ENCODE measurements at regions not wholly inside any gene's neighbourhood (a gene's known extent, or its start where the extent isn't known, plus 50 kb on each side); places are given as distances from the start of the nearest gene placed in this dataset.

GRCh38 chr2:19742872-19743271 lies 158.9 kb downstream of the TTC32 start:
- H3K27me3 ChIP-seq, result no peaks in the 10 kb centered on the region
- no peaks in the 10 kb centered on the region for H3K36me3 ChIP-seq
- TF ChIP-seq CTCF (IDR thresholded peaks at IDR 0.05), result no peak
- peak in 1 of 2 donors; percentile 8 for DNase-seq (ENCODE audit: low spot score in 2 of 2)
- H3K4me3 ChIP-seq, result no peak overlapping the region
- peaks cover 13 to 40% of the 10 kb centered on the region in 2 donors for H3K4me1 ChIP-seq
- H3K27ac ChIP-seq, result peak overlapping the region; percentile 55 to 65
- intact Hi-C loops (cut with DNase I), result no loop called here
- no peaks in the 10 kb centered on the region for H3K9me3 ChIP-seq

GRCh38 chr2:19739256-19739655 lies 162.5 kb downstream of the TTC32 start:
- intact Hi-C loops (cut with DNase I), result no loop called here
- no peak for DNase-seq (ENCODE audit: low spot score in 2 of 2)
- TF ChIP-seq CTCF (IDR thresholded peaks at IDR 0.05), result no peak
- no peak overlapping the region for H3K4me3 ChIP-seq
- H3K27me3 ChIP-seq, result no peaks in the 10 kb centered on the region
- peak overlapping the region; percentile 71 for H3K27ac ChIP-seq
- H3K36me3 ChIP-seq, result no peaks in the 10 kb centered on the region
- H3K4me1 ChIP-seq, result peaks cover 8 to 32% of the 10 kb centered on the region in 2 donors
- no peaks in the 10 kb centered on the region for H3K9me3 ChIP-seq

GRCh38 chr2:19738707-19739106 lies 163.1 kb downstream of the TTC32 start:
- intact Hi-C loops (cut with DNase I), result no loop called here
- no peaks in the 10 kb centered on the region for H3K36me3 ChIP-seq
- H3K27me3 ChIP-seq, result no peaks in the 10 kb centered on the region
- H3K4me3 ChIP-seq, result no peak overlapping the region
- H3K4me1 ChIP-seq, result peaks cover 8 to 32% of the 10 kb centered on the region in 2 donors
- DNase-seq (ENCODE audit: low spot score in 2 of 2), result peak in 1 of 2 donors; percentile 84
- H3K27ac ChIP-seq, result peak overlapping the region; percentile 71
- TF ChIP-seq CTCF (IDR thresholded peaks at IDR 0.05), result no peak
- H3K9me3 ChIP-seq, result no peaks in the 10 kb centered on the region

- Histone ChIP-seq H3K9me3 (no peaks in the 10 kb centered on the region), H3K4me3 (no peak overlapping the region), H3K36me3 (no peaks in the 10 kb centered on the region), H3K27ac (peak overlapping the region in 1 of 2 donors; percentile 10), H3K27me3 (no peaks in the 10 kb centered on the region), H3K4me1 (peaks cover 8 to 22% of the 10 kb centered on the region in 2 donors)
- no peak for DNase-seq (ENCODE audit: low spot score in 2 of 2)
- no peak for TF ChIP-seq CTCF (IDR thresholded peaks at IDR 0.05)
- intact Hi-C loops (cut with DNase I), result no loop called here
Measured at GRCh38 chr2:19736191-19736831, 165.5 kb downstream of the TTC32 start.

GRCh38 chr2:19733951-19734425 lies 167.8 kb downstream of the TTC32 start:
- no peak for TF ChIP-seq CTCF (IDR thresholded peaks at IDR 0.05)
- H3K9me3 ChIP-seq, result no peaks in the 10 kb centered on the region
- no peak overlapping the region for H3K27ac ChIP-seq
- no peaks in the 10 kb centered on the region for H3K36me3 ChIP-seq
- no peak overlapping the region for H3K4me3 ChIP-seq
- intact Hi-C loops (cut with DNase I), result no loop called here
- no peak for DNase-seq (ENCODE audit: low spot score in 2 of 2)
- H3K27me3 ChIP-seq, result no peaks in the 10 kb centered on the region
- peaks cover under 1 to 13% of the 10 kb centered on the region in 2 donors for H3K4me1 ChIP-seq

Data from ascending aorta (tissue), 2 donors.